Caco-2 (cell line): ENCODE measurements at regions not wholly inside any gene's neighbourhood (a gene's known extent, or its start where the extent isn't known, plus 50 kb on each side); places are given as distances from the start of the nearest gene placed in this dataset.

Source experiments
- BruUV-seq: library from RNA; stranded (reverse); fragments of 400-500 nt; replicated peaks from 2 replicates; lab custom pipeline; 2021; lab: Mats Ljungman, UMichigan
- CTCF ChIA-PET: fragments of 300-600 bp; sonication (Branson Sonifier 250); formaldehyde crosslinking; loops from one replicate; lab custom pipeline; 2022; ENCODE audit warnings: antibody characterized with exemption; lab: Charles Lee
- POLR2A ChIA-PET: fragments of 300-600 bp; sonication (Branson Sonifier 250); formaldehyde crosslinking; loops from one replicate; lab custom pipeline; 2022; ENCODE audit warnings: antibody characterized with exemption; lab: Charles Lee
- DNase-seq, 2 experiments: peaks; one replicate each; pipeline versions ENCODE4 v3.0.0 to v3.0.0-alpha.2; 2020 to 2022
- H3K27me3 ChIP-seq: replicated peaks from 2 replicates; pipeline ENCODE4 v1.6.0; 2011; ENCODE audit warnings: low read length; ENCODE audit not compliant: control insufficient read depth, insufficient read depth
- H3K36me3 ChIP-seq: 2 replicates; pipeline ENCODE4 v1.5.1; 2011; ENCODE audit warnings: low read length; ENCODE audit not compliant: control insufficient read depth, insufficient read depth
- H3K4me1 ChIP-seq: fragments of 250-450 bp; sonication (Bioruptor Pico); 2 replicates; pipeline ENCODE4 v1.5.1; 2020; ENCODE audit warnings: mild to moderate bottlenecking
- H3K4me3 ChIP-seq: 2 replicates; pipeline ENCODE4 v1.5.1; 2011; ENCODE audit warnings: low read depth, mild to moderate bottlenecking, control low read depth, low read length
- H3K9me3 ChIP-seq: fragments of 250-450 bp; sonication (Bioruptor Pico); 2 replicates; pipeline ENCODE4 v1.5.1; 2020; ENCODE audit warnings: mild to moderate bottlenecking, moderate library complexity
- H3K27ac Mint-ChIP-seq: one replicate; pipeline ENCODE4 v1.8.0; 2022; ENCODE audit warnings: mixed read lengths; ENCODE audit not compliant: unreplicated experiment
- H3K27me3 Mint-ChIP-seq: one replicate; pipeline ENCODE4 v1.8.0; 2022; ENCODE audit warnings: mixed read lengths; ENCODE audit not compliant: insufficient read depth, unreplicated experiment
- H3K36me3 Mint-ChIP-seq: one replicate; pipeline ENCODE4 v1.8.0; 2022; ENCODE audit warnings: mild to moderate bottlenecking, mixed read lengths; ENCODE audit not compliant: insufficient read depth, unreplicated experiment
- H3K4me1 Mint-ChIP-seq: one replicate; pipeline ENCODE4 v1.8.0; 2022; ENCODE audit warnings: low read depth, mixed read lengths; ENCODE audit not compliant: unreplicated experiment
- H3K4me3 Mint-ChIP-seq: one replicate; pipeline ENCODE4 v1.8.0; 2022; ENCODE audit warnings: mild to moderate bottlenecking, moderate library complexity, mixed read lengths; ENCODE audit not compliant: unreplicated experiment
- H3K9me3 Mint-ChIP-seq: one replicate; pipeline ENCODE4 v1.8.0; 2022; ENCODE audit warnings: mixed read lengths; ENCODE audit not compliant: unreplicated experiment
- intact Hi-C: fragments of 100-400 bp; cut with micrococcal nuclease; formaldehyde crosslinking; loops from one replicate; pipeline ENCODE4 v1.10.0; 2022; ENCODE audit not compliant: unreplicated experiment
- TF ChIP-seq, protein P1 (sequence below), 2 experiments: fragments of 200-600 bp in 1 of 2; IDR thresholded peaks; 1 replicate in 1 of 2; 2 replicates in 1 of 2; pipeline versions ENCODE4 v1.5.1 to v1.8.0; 2011 to 2022; ENCODE audit warnings: antibody characterized with exemption in 1 of 2, control low read depth in 1 of 2, inconsistent platforms in 1 of 2, low read depth in 1 of 2, low read length in 1 of 2, mild to moderate bottlenecking in 1 of 2, moderate library complexity in 1 of 2; ENCODE audit not compliant: insufficient read depth in 1 of 2, severe bottlenecking in 1 of 2, unreplicated experiment in 1 of 2

DNA sequence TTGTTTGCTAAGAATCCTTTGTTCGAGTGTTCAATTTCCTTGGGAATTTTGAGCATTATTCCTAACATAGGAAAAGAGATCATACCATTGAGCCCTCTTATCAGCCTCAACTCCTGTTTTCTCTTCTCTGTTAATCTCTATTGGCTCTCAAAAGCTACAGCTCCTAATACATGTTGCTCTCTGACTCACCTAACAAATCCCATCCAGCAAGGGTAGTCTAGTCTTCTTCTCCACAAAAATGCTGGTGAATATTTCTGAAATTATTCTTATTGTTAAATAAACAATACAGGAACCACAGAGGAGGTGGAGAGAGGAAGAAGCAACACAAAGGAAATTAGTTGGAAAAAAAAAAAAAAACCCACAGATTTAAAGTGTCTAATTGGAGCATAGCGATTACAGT is 325.8 kb upstream of the NAALADL2 start:
- ChIA-PET POLR2A (no interaction called here), CTCF (no interaction called here)
- H3K4me1 Mint-ChIP-seq: peaks cover 32% of the 10 kb centered on the region
- no peak for DNase-seq
- Histone ChIP-seq H3K4me1 (peaks cover 48% of the 10 kb centered on the region), H3K27me3 (no peaks in the 10 kb centered on the region), H3K4me3 (no peak overlapping the region), H3K36me3 (no peaks in the 10 kb centered on the region), H3K9me3 (no peaks in the 10 kb centered on the region; the same call in 1 of the 2 replicates)
- H3K36me3 Mint-ChIP-seq: peaks cover 12% of the 10 kb centered on the region
- no peaks in the 10 kb centered on the region for H3K27me3 Mint-ChIP-seq
- intact Hi-C loops: loop anchor here (10.0 kb wide), 1 partner anchor 422 kb away; no protein-coding TSS in a partner anchor
- TF ChIP-seq, protein P1, sequence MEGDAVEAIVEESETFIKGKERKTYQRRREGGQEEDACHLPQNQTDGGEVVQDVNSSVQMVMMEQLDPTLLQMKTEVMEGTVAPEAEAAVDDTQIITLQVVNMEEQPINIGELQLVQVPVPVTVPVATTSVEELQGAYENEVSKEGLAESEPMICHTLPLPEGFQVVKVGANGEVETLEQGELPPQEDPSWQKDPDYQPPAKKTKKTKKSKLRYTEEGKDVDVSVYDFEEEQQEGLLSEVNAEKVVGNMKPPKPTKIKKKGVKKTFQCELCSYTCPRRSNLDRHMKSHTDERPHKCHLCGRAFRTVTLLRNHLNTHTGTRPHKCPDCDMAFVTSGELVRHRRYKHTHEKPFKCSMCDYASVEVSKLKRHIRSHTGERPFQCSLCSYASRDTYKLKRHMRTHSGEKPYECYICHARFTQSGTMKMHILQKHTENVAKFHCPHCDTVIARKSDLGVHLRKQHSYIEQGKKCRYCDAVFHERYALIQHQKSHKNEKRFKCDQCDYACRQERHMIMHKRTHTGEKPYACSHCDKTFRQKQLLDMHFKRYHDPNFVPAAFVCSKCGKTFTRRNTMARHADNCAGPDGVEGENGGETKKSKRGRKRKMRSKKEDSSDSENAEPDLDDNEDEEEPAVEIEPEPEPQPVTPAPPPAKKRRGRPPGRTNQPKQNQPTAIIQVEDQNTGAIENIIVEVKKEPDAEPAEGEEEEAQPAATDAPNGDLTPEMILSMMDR (IDR thresholded peaks at IDR 0.05; ENCODE audit: insufficient read depth in 1 of 2, low read depth in 1 of 2, low read length in 1 of 2, severe bottlenecking in 1 of 2, unreplicated experiment in 1 of 2): no peak
- peaks cover 19% of the 10 kb centered on the region for H3K9me3 Mint-ChIP-seq
- H3K4me3 Mint-ChIP-seq: no peak overlapping the region
- H3K27ac Mint-ChIP-seq: no peak overlapping the region
- BruUV-seq: TSS peak; percentile 71

- Histone ChIP-seq H3K9me3 (no peaks in the 10 kb centered on the region), H3K4me1 (peaks cover 18% of the 10 kb centered on the region), H3K36me3 (no peaks in the 10 kb centered on the region; the same call in 1 of the 2 replicates), H3K4me3 (no peak overlapping the region), H3K27me3 (no peaks in the 10 kb centered on the region)
- TF ChIP-seq, protein P1 (IDR thresholded peaks at IDR 0.05; ENCODE audit: insufficient read depth in 1 of 2, low read depth in 1 of 2, low read length in 1 of 2, severe bottlenecking in 1 of 2, unreplicated experiment in 1 of 2): no peak
- H3K4me1 Mint-ChIP-seq: peaks cover 17% of the 10 kb centered on the region
- peaks cover 7% of the 10 kb centered on the region for H3K36me3 Mint-ChIP-seq
- ChIA-PET CTCF (no interaction called here), POLR2A (no interaction called here)
- no TSS peak for BruUV-seq
- intact Hi-C loops: loop anchor here (10.0 kb wide), 1 partner anchor 418 kb away; no protein-coding TSS in a partner anchor
- no peaks in the 10 kb centered on the region for H3K9me3 Mint-ChIP-seq
- no peak for DNase-seq
- no peak overlapping the region for H3K4me3 Mint-ChIP-seq
- H3K27ac Mint-ChIP-seq: no peak overlapping the region
- H3K27me3 Mint-ChIP-seq: no peaks in the 10 kb centered on the region
These were observed 322.8 kb upstream of the NAALADL2 start for GRCh38 chr3:174536319-174536718.

- no TSS peak for BruUV-seq
- Histone ChIP-seq H3K36me3 (no peaks in the 10 kb centered on the region; the same call in 1 of the 2 replicates), H3K4me1 (peaks cover 17% of the 10 kb centered on the region), H3K9me3 (no peaks in the 10 kb centered on the region), H3K27me3 (no peaks in the 10 kb centered on the region), H3K4me3 (no peak overlapping the region)
- Mint-ChIP-seq H3K9me3 (peaks cover 9% of the 10 kb centered on the region), H3K4me3 (no peak overlapping the region), H3K4me1 (peaks cover 13% of the 10 kb centered on the region), H3K27me3 (no peaks in the 10 kb centered on the region), H3K36me3 (peaks cover 12% of the 10 kb centered on the region), H3K27ac (no peak overlapping the region)
- intact Hi-C loops: loop anchor here (10.0 kb wide), 1 partner anchor 417 kb away; no protein-coding TSS in a partner anchor
- DNase-seq: no peak
- CTCF ChIA-PET: no interaction called here
- POLR2A ChIA-PET: no interaction called here
- TF ChIP-seq, protein P1 (IDR thresholded peaks at IDR 0.05; ENCODE audit: insufficient read depth in 1 of 2, low read depth in 1 of 2, low read length in 1 of 2, severe bottlenecking in 1 of 2, unreplicated experiment in 1 of 2): no peak
These were observed 321.0 kb upstream of the NAALADL2 start for GRCh38 chr3:174538151-174538550.
